GM21381 (cell line): ENCODE measurements at regions not wholly inside any gene's neighbourhood (a gene's known extent, or its start where the extent isn't known, plus 50 kb on each side); places are given as distances from the start of the nearest gene placed in this dataset.

ENCODE experiments used
- ATAC-seq: cut with Tn5 transposase; IDR thresholded peaks from one replicate; pipeline ENCODE4 v1.9.1; 2021; ENCODE audit warnings: mild to moderate bottlenecking, moderate library complexity; ENCODE audit not compliant: unreplicated experiment

DNA sequence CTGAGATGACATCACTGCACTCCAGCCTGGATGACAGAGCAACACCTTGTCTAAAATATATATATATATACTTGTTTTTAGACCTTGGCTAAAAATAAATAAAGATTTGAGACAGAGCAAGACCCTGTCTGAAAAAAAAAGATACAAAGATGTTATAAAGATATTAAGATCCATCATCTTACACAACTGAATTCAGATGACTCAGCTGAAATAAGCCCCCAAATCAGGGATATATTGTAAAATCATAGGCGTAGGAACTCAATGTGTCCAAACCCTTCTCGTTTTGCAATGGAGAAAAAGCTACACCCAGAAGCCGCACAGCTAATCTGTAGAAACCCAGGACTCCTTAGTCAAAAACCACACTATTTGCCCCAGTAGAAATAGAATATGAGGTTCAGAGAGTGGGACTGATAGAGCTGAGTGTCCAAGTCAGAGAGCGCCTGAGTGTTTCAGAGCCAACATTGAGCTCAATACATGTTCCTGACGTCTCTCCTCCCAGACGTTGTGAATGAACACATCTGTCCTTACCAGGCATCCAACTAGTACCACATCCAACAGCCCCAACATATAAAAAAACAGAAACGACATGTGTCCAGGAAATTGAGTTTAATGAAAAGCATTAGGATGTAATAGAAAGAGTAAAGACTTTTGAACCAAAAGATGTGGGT lies 207.9 kb upstream of the BLID start:
- ATAC-seq, result no peak

DNA sequence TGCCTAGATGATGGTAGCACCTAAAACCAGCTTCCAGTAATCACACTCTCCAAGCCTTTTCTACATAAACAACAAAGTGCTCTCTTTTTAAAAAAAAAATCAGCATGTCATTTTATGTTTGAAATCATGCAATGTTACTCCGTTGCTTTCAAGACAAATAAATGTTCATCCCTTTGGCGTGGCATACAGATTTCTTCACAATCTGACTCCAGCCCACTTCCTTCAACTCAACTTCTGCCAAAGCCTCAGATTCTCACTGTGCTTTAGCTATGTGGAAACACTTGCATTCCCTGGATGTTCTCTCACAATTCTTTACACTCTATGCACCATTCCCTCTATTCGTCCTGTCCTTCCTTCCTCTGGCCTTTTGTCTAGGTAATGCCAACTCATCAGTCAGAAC lies 206.3 kb upstream of the BLID start:
- no peak for ATAC-seq

DNA sequence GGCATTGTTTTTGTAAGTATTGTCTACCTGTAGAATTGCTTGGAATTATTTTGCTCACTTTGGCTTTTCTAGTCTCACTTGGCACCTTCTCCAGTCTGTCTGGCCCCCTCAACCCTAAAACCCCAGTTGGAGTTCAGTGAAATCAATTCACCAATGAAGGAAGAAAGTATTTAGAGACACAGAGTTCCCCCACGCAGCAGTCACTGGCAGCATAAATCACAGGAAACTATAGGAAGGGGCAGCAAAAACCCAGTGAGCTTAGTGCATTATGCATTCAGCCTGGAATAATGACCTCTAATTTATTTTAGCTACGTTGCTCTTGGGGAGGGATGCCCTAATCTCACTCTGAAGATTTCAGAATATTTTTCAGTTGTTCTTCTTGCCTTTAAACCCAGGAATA lies 204.7 kb upstream of the BLID start:
- ATAC-seq, result no peak

DNA sequence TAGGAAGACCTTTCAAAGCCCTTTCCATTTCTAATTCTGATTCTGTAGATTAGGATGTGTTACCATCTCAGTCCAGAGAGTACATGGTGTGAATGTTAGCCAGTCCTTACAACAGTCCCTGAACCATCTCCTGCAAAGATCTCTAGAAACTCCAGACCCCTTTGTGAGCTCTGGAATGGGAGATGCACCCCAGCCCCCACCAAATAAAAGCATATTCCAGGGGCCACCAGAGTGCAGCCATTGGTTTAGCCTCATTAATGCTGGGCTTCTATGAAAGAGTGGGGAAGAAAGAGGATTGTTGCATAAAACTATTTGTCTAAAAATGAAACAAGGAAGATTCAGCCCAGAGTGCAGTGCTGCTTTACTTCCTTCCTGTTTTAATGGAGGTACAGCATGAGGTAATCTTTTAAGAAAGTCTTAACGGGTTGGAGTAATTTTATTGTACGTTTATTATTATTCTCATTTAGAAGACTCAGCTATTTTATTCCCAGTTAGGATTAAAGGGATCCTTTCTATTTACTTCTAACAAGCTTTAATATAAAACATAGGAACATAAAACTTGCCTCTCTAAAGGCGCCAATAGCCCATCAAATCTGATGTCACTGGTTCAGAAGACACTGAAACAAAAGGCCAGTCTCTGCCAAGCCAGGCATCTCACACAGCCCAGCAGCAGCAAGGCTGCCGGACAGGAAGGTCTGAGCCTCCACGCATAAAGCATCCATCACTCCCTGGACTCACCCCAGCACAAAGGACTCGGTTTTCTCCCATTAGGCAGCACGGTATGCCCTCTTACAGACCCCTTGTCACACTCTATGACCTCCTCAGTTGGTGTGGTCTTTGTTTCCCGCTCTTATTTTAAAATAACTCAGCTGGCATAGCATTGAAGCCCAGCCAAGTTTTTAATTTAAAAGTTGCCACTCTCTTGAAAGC lies 203.9 kb upstream of the BLID start:
- ATAC-seq, result no peak

GRCh38 chr11:122319085-122319484 lies 203.1 kb upstream of the BLID start:
- ATAC-seq, result no peak

DNA sequence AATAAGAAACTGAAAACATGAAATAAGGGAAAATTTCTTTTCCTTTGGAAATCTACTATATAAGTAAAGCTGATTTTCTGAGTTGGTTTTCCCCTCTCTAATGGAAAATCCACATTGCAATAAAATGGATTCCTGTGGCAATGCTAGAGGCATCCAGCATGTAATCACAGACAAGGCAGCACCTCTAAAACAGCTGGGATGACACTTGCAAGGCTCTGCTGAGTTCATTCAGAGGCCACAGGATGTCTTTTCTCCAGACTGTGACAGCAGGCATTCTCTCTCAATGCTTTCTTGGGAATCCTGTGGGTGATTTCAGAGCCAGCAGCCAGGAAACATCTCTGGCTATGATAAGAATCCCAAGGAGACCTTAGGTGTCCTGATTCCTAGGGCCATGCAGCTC lies 201.3 kb upstream of the BLID start:
- ATAC-seq, result no peak

DNA sequence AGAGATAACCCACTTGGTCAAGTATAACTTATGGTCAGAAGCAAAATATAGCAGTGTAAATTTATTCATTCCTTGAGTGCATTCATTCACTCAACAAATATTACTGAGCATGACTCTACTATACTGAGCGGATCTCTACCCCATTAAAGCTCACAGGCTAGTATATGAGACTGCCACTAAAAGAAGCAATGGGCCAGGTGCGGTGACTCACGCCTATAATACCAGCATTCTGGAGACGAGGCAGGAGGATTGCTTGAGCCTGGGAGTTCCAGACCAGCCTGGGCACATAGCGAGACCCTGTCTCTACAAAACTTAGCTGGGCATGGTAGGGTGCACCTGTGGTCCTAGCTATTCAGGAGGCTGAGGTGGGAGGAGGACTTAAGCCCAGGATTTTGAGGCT lies 197.6 kb upstream of the BLID start:
- no peak for ATAC-seq

DNA sequence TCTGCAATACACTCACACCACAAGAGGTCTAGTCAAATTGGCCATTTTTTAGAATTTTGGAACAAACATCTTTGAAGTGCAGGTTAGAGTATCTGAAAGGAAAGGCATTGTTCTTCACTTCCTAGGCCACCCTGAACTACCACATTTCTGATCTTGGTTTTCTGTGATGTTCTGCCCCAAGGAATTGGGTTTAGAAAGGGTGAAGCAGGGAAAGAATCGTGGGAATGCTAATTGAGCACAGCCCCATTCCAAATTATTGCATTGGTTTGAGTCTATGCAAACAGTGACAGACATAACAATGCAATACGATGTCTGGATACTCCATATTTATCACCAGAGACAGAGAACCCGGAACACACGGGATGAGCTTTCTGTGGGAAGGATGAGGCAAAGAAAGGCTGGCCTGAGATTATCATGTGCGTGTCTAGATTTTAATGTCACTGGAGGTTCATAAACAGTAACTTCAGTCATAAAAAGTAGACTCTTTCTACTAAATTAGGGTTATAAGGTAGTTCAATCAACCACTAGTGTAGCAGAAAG lies 195.3 kb upstream of the BLID start:
- no peak for ATAC-seq

GRCh38 chr11:122310766-122311165 lies 194.8 kb upstream of the BLID start:
- no peak for ATAC-seq

GRCh38 chr11:122309262-122309925 lies 193.4 kb upstream of the BLID start:
- no peak for ATAC-seq

- ATAC-seq, result no peak
Measured at GRCh38 chr11:122308226-122308625, 192.2 kb upstream of the BLID start.

GRCh38 chr11:122307476-122308035 lies 191.5 kb upstream of the BLID start:
- no peak for ATAC-seq

GRCh38 chr11:122306831-122307391 lies 190.9 kb upstream of the BLID start:
- ATAC-seq, result no peak

- no peak for ATAC-seq
Measured at GRCh38 chr11:122305426-122306320, 189.7 kb upstream of the BLID start.

GRCh38 chr11:122304973-122305372 lies 189.0 kb upstream of the BLID start:
- ATAC-seq, result no peak

GRCh38 chr11:122304306-122304705 lies 188.3 kb upstream of the BLID start:
- no peak for ATAC-seq

DNA sequence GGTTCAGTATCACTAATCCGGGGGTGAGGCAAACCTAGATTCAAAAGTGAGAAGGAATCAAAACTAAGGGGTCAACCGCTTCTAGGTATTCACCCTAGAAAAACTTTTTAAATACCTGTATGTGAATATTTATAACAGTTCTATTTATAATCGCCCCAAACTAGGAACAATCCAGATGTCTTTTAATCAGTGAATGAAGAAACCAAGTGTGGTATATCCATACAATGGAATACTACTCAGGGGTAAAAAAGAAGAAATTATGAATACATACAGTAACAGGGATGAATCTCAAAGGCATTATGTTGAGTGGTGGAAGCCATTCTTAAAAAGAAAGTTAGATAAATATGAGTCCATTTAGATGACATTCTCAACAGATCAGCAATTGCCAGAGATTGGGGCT lies 178.0 kb upstream of the BLID start:
- ATAC-seq, result no peak

DNA sequence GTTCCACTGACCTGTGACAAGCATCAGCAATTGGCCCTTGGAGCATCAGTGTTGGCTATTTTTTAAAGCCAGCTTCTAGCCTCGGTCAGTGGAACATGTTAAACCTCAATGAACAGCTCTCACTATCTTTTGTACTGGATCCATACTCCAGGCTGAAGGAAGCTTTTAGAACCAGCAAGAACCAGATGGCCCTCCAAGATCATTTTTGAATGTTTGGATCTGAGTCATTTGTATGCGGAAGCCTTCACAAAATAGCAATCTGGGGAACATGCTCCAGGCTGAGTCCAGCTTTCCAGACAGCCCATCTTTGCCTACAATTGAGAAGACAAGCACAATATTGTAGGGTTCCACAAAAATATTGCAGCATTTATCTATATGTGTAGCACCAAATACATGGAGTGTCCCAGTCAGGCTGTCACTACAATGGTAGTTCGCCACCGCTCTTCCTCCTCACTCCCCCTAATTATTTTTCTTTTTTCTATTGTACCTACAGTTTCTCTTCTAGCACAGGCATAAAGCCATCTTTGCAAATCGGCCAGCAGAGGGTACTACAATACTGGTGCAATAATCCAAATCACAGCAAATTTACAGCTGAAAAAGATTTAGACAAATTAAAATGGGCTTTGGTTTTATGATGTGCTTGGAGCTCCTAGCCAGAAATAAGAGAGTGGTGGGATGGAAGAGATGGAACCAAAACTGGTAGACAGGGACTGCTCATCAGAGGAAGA lies 177.4 kb upstream of the BLID start:
- ATAC-seq, result no peak

DNA sequence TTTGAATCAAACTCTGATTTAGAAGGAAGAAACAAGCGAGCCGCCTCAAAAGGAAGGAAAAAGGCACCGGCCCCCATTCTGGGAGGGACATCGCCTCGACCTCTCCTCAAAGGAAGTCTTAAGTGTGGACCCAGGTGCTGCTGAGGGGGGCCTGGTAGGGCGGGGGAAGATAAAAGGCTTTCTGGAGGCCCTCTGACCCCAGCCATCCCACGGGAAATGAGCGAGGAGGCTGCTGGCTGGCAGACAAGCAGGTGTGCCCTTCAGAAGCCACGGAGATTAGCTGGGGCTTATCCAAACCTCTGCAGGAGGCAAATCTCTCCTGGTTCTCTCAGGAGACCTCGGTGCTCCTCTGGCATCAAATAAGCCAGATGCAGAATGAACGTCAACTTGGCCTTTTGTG lies 171.4 kb upstream of the BLID start:
- ATAC-seq, result no peak
